HepG2 (cell line): ENCODE measurements at regions not wholly inside any gene's neighbourhood (a gene's known extent, or its start where the extent isn't known, plus 50 kb on each side); places are given as distances from the start of the nearest gene placed in this dataset.

ENCODE experiments used
- ATAC-seq: fragments of 200-7000 bp; cut with Tn5 transposase; 3 replicates; pipeline ENCODE4 v1.9.1; 2020; ENCODE audit warnings: mild to moderate bottlenecking, moderate library complexity
- BruUV-seq: library from RNA; stranded (reverse); fragments of 400-500 nt; replicated peaks from 2 replicates; lab custom pipeline; 2021; lab: Mats Ljungman, UMichigan
- CTCF ChIA-PET: fragments of 300-600 bp; formaldehyde crosslinking; extraction: SDS; loops from one replicate; lab custom pipeline; 2021; ENCODE audit warnings: low total read pairs, inconsistent platforms, low intra/inter-chr PET ratio; lab: Yijun Ruan, JAX
- POLR2A ChIA-PET: fragments of 350-600 bp; sonication (Branson Sonifier 250); formaldehyde crosslinking; loops from one replicate; lab custom pipeline; 2020; ENCODE audit warnings: antibody characterized with exemption, inconsistent platforms; lab: Yijun Ruan, JAX
- DNase-seq: peaks from one replicate; pipeline ENCODE4 v3.0.0-alpha.2; 2015; ENCODE audit warnings: low spot score
- FAIRE-seq: peaks from 3 replicates; lab custom pipeline; 2011; peaks lifted over from hg19 to GRCh38; lab: Jason Lieb, UNC
- H2AFZ ChIP-seq: one replicate; pipeline ENCODE4 v1.6.1; 2011; ENCODE audit warnings: low read length, inconsistent platforms
- H3K27ac ChIP-seq: fragments of 300-600 bp; 3 replicates; pipeline ENCODE4 v1.8.0; 2011; ENCODE audit warnings: mixed run types, mild to moderate bottlenecking, mixed read lengths, low read length, inconsistent platforms; ENCODE audit not compliant: insufficient read depth; ENCODE audit errors: extremely low read length
- H3K27me3 ChIP-seq, 2 experiments: fragments of 200-600 bp in 1 of 2; 2 replicates in 1 of 2; 3 replicates in 1 of 2; pipeline versions ENCODE4 v1.6.0 to v1.8.0; 2011; ENCODE audit warnings: low read length in 2 of 2, mild to moderate bottlenecking in 2 of 2, moderate library complexity in 2 of 2, inconsistent platforms in 1 of 2; ENCODE audit not compliant: insufficient read depth in 2 of 2, control insufficient read depth in 1 of 2
- H3K36me3 ChIP-seq, 2 experiments: fragments of 200-600 bp in 1 of 2; replicated peaks in 1 of 2; 2 replicates in 1 of 2; 3 replicates in 1 of 2; pipeline versions ENCODE4 v1.5.1 to v1.8.0; 2011; ENCODE audit warnings: low read length in 2 of 2, inconsistent platforms in 1 of 2; ENCODE audit not compliant: insufficient read depth in 2 of 2, control insufficient read depth in 1 of 2
- H3K4me1 ChIP-seq: 2 replicates; pipeline ENCODE4 v1.5.1; 2012; ENCODE audit warnings: low read length, inconsistent platforms; ENCODE audit not compliant: insufficient read depth
- H3K4me2 ChIP-seq: 2 replicates; pipeline ENCODE4 v1.6.0; 2011; ENCODE audit warnings: low read depth, low read length, inconsistent platforms
- H3K4me3 ChIP-seq, 3 experiments: fragments of 200-600 bp in 1 of 3; sonication (generic), shearing (Covaris generic) in 1 of 3; replicated peaks in 1 of 3; 2 replicates each; pipeline ENCODE4 v1.5.1; 2011 to 2016; ENCODE audit warnings: low read length in 3 of 3, inconsistent platforms in 2 of 3, low read depth in 2 of 3, mild to moderate bottlenecking in 2 of 3, control low read depth in 1 of 3, mixed read lengths in 1 of 3; ENCODE audit not compliant: insufficient read depth in 1 of 3
- H3K79me2 ChIP-seq: one replicate; pipeline ENCODE4 v1.6.1; 2011; ENCODE audit warnings: low read length, inconsistent platforms; ENCODE audit not compliant: insufficient read depth
- H3K9ac ChIP-seq: 2 replicates; pipeline ENCODE4 v1.6.0; 2011; ENCODE audit warnings: mild to moderate bottlenecking, low read depth, low read length, inconsistent platforms; ENCODE audit not compliant: insufficient read depth
- H3K9me3 ChIP-seq: 2 replicates; pipeline ENCODE4 v1.5.1; 2012; ENCODE audit warnings: mild to moderate bottlenecking, low read length
- H4K20me1 ChIP-seq: 2 replicates; pipeline ENCODE4 v1.6.0; 2011; ENCODE audit warnings: inconsistent platforms, mild to moderate bottlenecking, low read length, moderate library complexity; ENCODE audit not compliant: insufficient read depth
- ATF7 ChIP-seq, 2 experiments: fragments of 450-650 bp in 1 of 2; sonication (generic) in 1 of 2; formaldehyde crosslinking in 1 of 2; IDR thresholded peaks; 2 replicates each; pipeline versions ENCODE4 v1.4.0 to v1.6.1; 2016 to 2020; ENCODE audit warnings: antibody characterized with exemption in 1 of 2, mild to moderate bottlenecking in 1 of 2, missing genetic modification reagents in 1 of 2
- ELF3 ChIP-seq: IDR thresholded peaks from 2 replicates; pipeline ENCODE4 v1.6.1; 2016; ENCODE audit warnings: missing genetic modification reagents, missing compliant biosample characterization
- FOXA3 ChIP-seq: IDR thresholded peaks from 2 replicates; pipeline ENCODE4 v1.6.1; 2016; ENCODE audit warnings: missing genetic modification reagents, missing compliant biosample characterization
- HNF1A ChIP-seq, 2 experiments: sonication (generic) in 1 of 2; formaldehyde crosslinking in 1 of 2; IDR thresholded peaks; 2 replicates each; pipeline versions ENCODE4 v1.4.0 to v1.6.1; 2016 to 2020; ENCODE audit warnings: borderline replicate concordance in 1 of 2, low read depth in 1 of 2, mild to moderate bottlenecking in 1 of 2, missing genetic modification reagents in 1 of 2
- IRX3 ChIP-seq: sonication (generic); formaldehyde crosslinking; IDR thresholded peaks from 2 replicates; pipeline ENCODE4 v1.8.1; 2023; ENCODE audit warnings: mild to moderate bottlenecking, low read depth, missing genetic modification reagents, borderline replicate concordance
- PBX3 ChIP-seq: sonication (generic); formaldehyde crosslinking; IDR thresholded peaks from 2 replicates; pipeline ENCODE4 v1.8.1; 2023; ENCODE audit warnings: missing genetic modification reagents, inconsistent platforms, borderline replicate concordance
- RFXAP ChIP-seq: sonication (generic); formaldehyde crosslinking; IDR thresholded peaks from 2 replicates; pipeline ENCODE4 v1.4.0; 2020; ENCODE audit warnings: missing genetic modification reagents, borderline replicate concordance
- SAP130 ChIP-seq: IDR thresholded peaks from 2 replicates; pipeline ENCODE4 v1.6.1; 2016; ENCODE audit warnings: low read depth
- ZBTB38 ChIP-seq: sonication (generic); formaldehyde crosslinking; IDR thresholded peaks from 2 replicates; pipeline ENCODE4 v1.5.1; 2020; ENCODE audit warnings: mild to moderate bottlenecking, missing genetic modification reagents
- ZNF253 ChIP-seq: sonication (generic); formaldehyde crosslinking; IDR thresholded peaks from 2 replicates; pipeline ENCODE4 v1.8.0; 2022; ENCODE audit warnings: mild to moderate bottlenecking, missing genetic modification reagents, borderline replicate concordance
- ZNF331 ChIP-seq: sonication (generic); formaldehyde crosslinking; IDR thresholded peaks from 2 replicates; pipeline ENCODE4 v1.4.0; 2020; ENCODE audit warnings: missing genetic modification reagents
- ZNF652 ChIP-seq: IDR thresholded peaks from 2 replicates; pipeline ENCODE4 v1.6.1; 2016; ENCODE audit warnings: low read depth, borderline replicate concordance
- ZNF660 ChIP-seq: sonication (generic); formaldehyde crosslinking; IDR thresholded peaks from 2 replicates; pipeline ENCODE4 v1.5.1; 2020; ENCODE audit warnings: mild to moderate bottlenecking, low read depth, missing genetic modification reagents, borderline replicate concordance
- WGBS: methylation state at CpG from one replicate; pipeline ENCODE4 v1.1.6; 2017; ENCODE audit warnings: low lambda C conversion rate; 5-methylcytosine and 5-hydroxymethylcytosine counted together
- in situ Hi-C: cut with HindIII; loops from 2 replicates; pipeline ENCODE4 v1.10.0; 2017; ENCODE audit warnings: low pct_unique_long_range_greater_than_20kb; ENCODE audit not compliant: extremely low pct_ligation_motif_present
- intact Hi-C: fragments of 100-400 bp; cut with micrococcal nuclease; formaldehyde crosslinking; loops from one replicate; pipeline ENCODE4 v1.10.0; 2022; ENCODE audit not compliant: unreplicated experiment

DNA sequence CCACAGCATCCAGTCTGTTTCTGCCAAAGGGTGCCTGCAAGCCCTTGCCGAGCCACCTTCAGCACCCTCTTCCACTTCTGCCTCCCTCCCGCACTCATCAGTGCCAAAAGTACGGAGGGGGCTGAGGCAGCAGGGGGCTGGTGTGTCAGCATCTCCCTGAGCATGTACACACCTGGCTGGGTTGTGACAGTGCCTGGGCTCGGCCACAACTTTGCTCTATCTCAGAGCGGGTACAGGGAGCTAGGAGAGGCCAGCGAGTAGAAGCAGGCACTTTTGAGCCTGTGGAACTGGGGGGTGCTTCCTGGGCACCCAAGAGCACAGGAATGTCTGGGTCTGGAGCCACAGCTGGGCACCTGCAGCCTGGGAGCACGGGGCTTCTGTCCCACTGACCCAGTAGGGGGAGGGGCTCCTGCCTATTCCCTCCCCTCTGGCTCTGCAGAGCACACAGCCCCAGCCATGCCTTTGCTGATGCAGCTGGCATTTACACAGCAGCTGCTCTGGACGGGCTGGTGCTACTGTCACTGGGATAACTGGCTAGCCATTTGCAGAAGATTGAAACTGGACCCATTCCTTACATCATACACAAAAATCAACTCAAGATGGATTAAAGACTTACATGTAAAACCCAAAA is 319.8 kb upstream of the RRP15 start:
- CTCF ChIA-PET = no interaction called here
- Histone ChIP-seq H3K27ac (no peak overlapping the region), H3K27me3 (peaks cover 0 to 2% of the 10 kb centered on the region in 2 experiments; a peak in 1 of 5 replicates), H3K9ac (no peak overlapping the region), H3K4me1 (no peaks in the 10 kb centered on the region), H4K20me1 (no peaks in the 10 kb centered on the region), H3K9me3 (no peaks in the 10 kb centered on the region), H3K4me3 (no peak overlapping the region), H3K4me2 (no peak overlapping the region), H3K36me3 (no peaks in the 10 kb centered on the region), H3K79me2 (no peaks in the 10 kb centered on the region), H2AFZ (no peak overlapping the region)
- in situ Hi-C loops = no loop called here
- intact Hi-C loops = no loop called here
- BruUV-seq = no TSS peak
- DNase-seq (no peak), FAIRE-seq (no peak), ATAC-seq (peak; percentile 30; the same call in 2 of the 3 replicates)
- TF ChIP-seq HNF1A (IDR thresholded peaks at IDR 0.05; ENCODE audit: low read depth) (no peak), HNF1A (CRISPR knock-in tag; IDR thresholded peaks at IDR 0.05; ENCODE audit: borderline replicate concordance) (no peak), ZNF253 (CRISPR knock-in tag) (no peak), SAP130 (CRISPR knock-in tag) (no peak), ATF7 (IDR thresholded peaks at IDR 0.05) (no peak), ATF7 (CRISPR knock-in tag; IDR thresholded peaks at IDR 0.05) (no peak), ZBTB38 (no peak), RFXAP (CRISPR knock-in tag) (no peak), ZNF331 (CRISPR knock-in tag) (no peak), ZNF660 (CRISPR knock-in tag) (no peak), ZNF652 (CRISPR knock-in tag) (no peak), FOXA3 (CRISPR knock-in tag) (no peak), ELF3 (CRISPR knock-in tag) (no peak), PBX3 (CRISPR knock-in tag) (no peak), IRX3 (no peak)
- WGBS = 0% methylated on average over 4 of the region's 8 CpGs
- POLR2A ChIA-PET = no interaction called here
